Fibroblast of skin of right biceps (primary cell): ENCODE measurements at regions not wholly inside any gene's neighbourhood (a gene's known extent, or its start where the extent isn't known, plus 50 kb on each side); places are given as distances from the start of the nearest gene placed in this dataset.

Experiments used
- DNase-seq: peaks from one replicate; pipeline ENCODE4 v3.0.0-alpha.2; 2013

GRCh38 chr1:25055324-25055780 lies 125.3 kb upstream of the RUNX3 start:
- no peak for DNase-seq

- DNase-seq = no peak
Measured at GRCh38 chr1:25054526-25055323, 124.6 kb upstream of the RUNX3 start.

- no peak for DNase-seq
Measured at GRCh38 chr1:25053576-25054250, 123.6 kb upstream of the RUNX3 start.

- no peak for DNase-seq
Measured at GRCh38 chr1:25051906-25052305, 121.8 kb upstream of the RUNX3 start.

GRCh38 chr1:25051504-25051903 lies 121.4 kb upstream of the RUNX3 start:
- no peak for DNase-seq

GRCh38 chr1:25050165-25050564 lies 120.1 kb upstream of the RUNX3 start:
- no peak for DNase-seq

GRCh38 chr1:25049190-25049589 lies 119.1 kb upstream of the RUNX3 start:
- no peak for DNase-seq

- no peak for DNase-seq
Measured at GRCh38 chr1:25048728-25049127, 118.7 kb upstream of the RUNX3 start.

- no peak for DNase-seq
Measured at GRCh38 chr1:25047506-25048240, 117.6 kb upstream of the RUNX3 start.

- DNase-seq = no peak
Measured at GRCh38 chr1:25046194-25046532, 116.1 kb upstream of the RUNX3 start.

- no peak for DNase-seq
Measured at GRCh38 chr1:25045480-25046193, 115.6 kb upstream of the RUNX3 start.

- no peak for DNase-seq
Measured at GRCh38 chr1:25043228-25043580, 113.1 kb upstream of the RUNX3 start.

GRCh38 chr1:25042331-25043227 lies 112.5 kb upstream of the RUNX3 start:
- DNase-seq = no peak

- no peak for DNase-seq
Measured at GRCh38 chr1:25041916-25042315, 111.8 kb upstream of the RUNX3 start.

- no peak for DNase-seq
Measured at GRCh38 chr1:25040122-25040685, 110.1 kb upstream of the RUNX3 start.

GRCh38 chr1:25039229-25039628 lies 109.2 kb upstream of the RUNX3 start:
- DNase-seq = no peak

GRCh38 chr1:25038699-25039098 lies 108.6 kb upstream of the RUNX3 start:
- no peak for DNase-seq

- DNase-seq = peak; percentile 31
Measured at GRCh38 chr1:25037174-25038074, 107.3 kb upstream of the RUNX3 start.

- DNase-seq = no peak
Measured at GRCh38 chr1:25036117-25036546, 106.1 kb upstream of the RUNX3 start.

GRCh38 chr1:25035523-25036116 lies 105.5 kb upstream of the RUNX3 start:
- no peak for DNase-seq
